ENCODE measurements at regions not wholly inside any gene's neighbourhood (a gene's known extent, or its start where the extent isn't known, plus 50 kb on each side); places are given as distances from the start of the nearest gene placed in this dataset.

DNA sequence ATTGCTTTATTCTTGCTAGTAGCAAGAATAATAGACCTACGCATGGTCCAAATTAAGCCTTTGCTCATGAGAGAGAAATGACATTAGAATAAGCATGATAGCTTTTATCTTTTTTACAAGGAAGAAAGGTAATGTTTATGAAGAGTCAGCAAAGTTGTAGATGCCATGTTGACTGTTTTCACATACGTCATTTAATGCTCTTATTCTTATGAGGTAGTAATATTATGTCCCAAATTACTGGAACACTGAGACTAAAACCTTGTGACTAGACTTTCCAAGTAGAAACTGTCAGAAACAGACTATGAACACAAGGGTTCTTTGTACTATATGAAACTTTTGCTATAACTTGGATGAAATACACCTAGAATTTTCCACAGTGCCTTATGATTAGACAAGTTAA, 552.8 kb upstream of the SLC8A1 start:
- intact Hi-C loops (cut with DNase I; ENCODE audit: low total_unique reads): no loop called here
- no peaks in the 10 kb centered on the region for H3K27me3 ChIP-seq (replicated peaks in 1 of 7)
- H3K4me3 ChIP-seq: no peak overlapping the region
- WGBS, 5 donors: 90 to 95% (median 93%) methylated on average over 2 of the region's 2 CpGs
- no peak overlapping the region for H3K27ac ChIP-seq
- H3K36me3 ChIP-seq: no peaks in the 10 kb centered on the region
- no peak for DNase-seq
- no peaks in the 10 kb centered on the region for H3K4me1 ChIP-seq
- TF ChIP-seq POLR2A (IDR thresholded peaks at IDR 0.05) (no peak), POLR2AphosphoS5 (IDR thresholded peaks at IDR 0.05) (no peak)
- TF ChIP-seq, protein P1, sequence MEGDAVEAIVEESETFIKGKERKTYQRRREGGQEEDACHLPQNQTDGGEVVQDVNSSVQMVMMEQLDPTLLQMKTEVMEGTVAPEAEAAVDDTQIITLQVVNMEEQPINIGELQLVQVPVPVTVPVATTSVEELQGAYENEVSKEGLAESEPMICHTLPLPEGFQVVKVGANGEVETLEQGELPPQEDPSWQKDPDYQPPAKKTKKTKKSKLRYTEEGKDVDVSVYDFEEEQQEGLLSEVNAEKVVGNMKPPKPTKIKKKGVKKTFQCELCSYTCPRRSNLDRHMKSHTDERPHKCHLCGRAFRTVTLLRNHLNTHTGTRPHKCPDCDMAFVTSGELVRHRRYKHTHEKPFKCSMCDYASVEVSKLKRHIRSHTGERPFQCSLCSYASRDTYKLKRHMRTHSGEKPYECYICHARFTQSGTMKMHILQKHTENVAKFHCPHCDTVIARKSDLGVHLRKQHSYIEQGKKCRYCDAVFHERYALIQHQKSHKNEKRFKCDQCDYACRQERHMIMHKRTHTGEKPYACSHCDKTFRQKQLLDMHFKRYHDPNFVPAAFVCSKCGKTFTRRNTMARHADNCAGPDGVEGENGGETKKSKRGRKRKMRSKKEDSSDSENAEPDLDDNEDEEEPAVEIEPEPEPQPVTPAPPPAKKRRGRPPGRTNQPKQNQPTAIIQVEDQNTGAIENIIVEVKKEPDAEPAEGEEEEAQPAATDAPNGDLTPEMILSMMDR (IDR thresholded peaks at IDR 0.05 in 8 of 11, conservative IDR thresholded peaks at IDR 0.05 in 3 of 11): no peak
- peaks cover 0 to 5% (median 0%) of the 10 kb centered on the region in 8 donors for H3K9me3 ChIP-seq

DNA sequence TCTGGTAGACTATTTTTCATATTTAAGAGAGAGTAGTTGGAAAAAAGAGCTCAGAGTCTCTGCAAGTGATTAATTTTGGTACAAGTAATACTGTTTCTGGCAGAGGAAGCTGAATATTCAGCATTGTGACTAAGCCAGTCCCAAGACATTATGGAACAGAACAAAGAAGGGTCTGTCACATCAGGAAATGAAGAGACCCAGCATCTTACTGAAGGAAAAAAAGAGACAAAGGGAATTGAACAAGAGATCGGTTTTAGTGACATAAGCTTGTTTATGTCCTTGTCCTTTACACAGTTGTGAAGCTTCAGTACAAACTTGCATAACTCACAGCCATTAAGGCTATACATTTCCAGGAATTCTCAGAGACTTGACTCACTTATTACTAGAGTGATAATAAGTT, 568.5 kb upstream of the SLC8A1 start:
- no peaks in the 10 kb centered on the region for H3K27me3 ChIP-seq (replicated peaks in 1 of 7)
- TF ChIP-seq POLR2A (IDR thresholded peaks at IDR 0.05): no peak
- TF ChIP-seq, protein P1 (IDR thresholded peaks at IDR 0.05 in 8 of 11, conservative IDR thresholded peaks at IDR 0.05 in 3 of 11): no peak
- no peak for TF ChIP-seq POLR2AphosphoS5 (IDR thresholded peaks at IDR 0.05)
- no peaks in the 10 kb centered on the region for H3K36me3 ChIP-seq
- H3K4me3 ChIP-seq: no peak overlapping the region
- DNase-seq: no peak
- intact Hi-C loops (cut with DNase I; ENCODE audit: low total_unique reads): no loop called here
- 60 to 74% (median 65%) methylated on average over 1 of the region's 1 CpG for WGBS, 5 donors
- H3K4me1 ChIP-seq: no peaks in the 10 kb centered on the region
- H3K27ac ChIP-seq: no peak overlapping the region
- no peaks in the 10 kb centered on the region for H3K9me3 ChIP-seq

DNA sequence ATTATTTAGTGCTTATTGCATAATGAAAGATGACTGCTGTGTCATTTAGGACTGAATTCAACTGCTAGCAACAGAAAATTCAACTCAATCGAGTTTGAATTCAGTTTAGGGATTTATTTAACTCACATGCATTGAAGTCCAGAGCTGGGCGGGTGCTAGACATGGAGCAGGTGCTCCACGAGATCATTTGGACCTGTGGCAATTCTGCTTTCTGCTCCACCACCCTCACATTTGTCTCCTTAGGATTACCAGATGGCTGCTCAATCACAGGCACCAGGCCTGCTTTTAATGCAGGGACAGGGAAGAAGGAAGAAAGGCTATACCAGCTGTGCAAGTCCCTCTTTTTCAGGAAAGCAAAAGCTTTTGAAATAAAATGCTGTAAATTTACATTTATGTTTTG, 572.9 kb upstream of the SLC8A1 start:
- WGBS, 5 donors: 68 to 90% (median 75%) methylated on average over 3 of the region's 3 CpGs
- H3K9me3 ChIP-seq: no peaks in the 10 kb centered on the region
- H3K4me1 ChIP-seq: no peaks in the 10 kb centered on the region
- H3K27ac ChIP-seq: no peak overlapping the region
- H3K36me3 ChIP-seq: no peaks in the 10 kb centered on the region
- intact Hi-C loops (cut with DNase I; ENCODE audit: low total_unique reads): no loop called here
- no peak for TF ChIP-seq POLR2A (IDR thresholded peaks at IDR 0.05)
- TF ChIP-seq, protein P1 (IDR thresholded peaks at IDR 0.05 in 8 of 11, conservative IDR thresholded peaks at IDR 0.05 in 3 of 11): no peak
- no peak for TF ChIP-seq POLR2AphosphoS5 (IDR thresholded peaks at IDR 0.05)
- DNase-seq: no peak
- H3K4me3 ChIP-seq: no peak overlapping the region
- no peaks in the 10 kb centered on the region for H3K27me3 ChIP-seq (replicated peaks in 1 of 7)

DNA sequence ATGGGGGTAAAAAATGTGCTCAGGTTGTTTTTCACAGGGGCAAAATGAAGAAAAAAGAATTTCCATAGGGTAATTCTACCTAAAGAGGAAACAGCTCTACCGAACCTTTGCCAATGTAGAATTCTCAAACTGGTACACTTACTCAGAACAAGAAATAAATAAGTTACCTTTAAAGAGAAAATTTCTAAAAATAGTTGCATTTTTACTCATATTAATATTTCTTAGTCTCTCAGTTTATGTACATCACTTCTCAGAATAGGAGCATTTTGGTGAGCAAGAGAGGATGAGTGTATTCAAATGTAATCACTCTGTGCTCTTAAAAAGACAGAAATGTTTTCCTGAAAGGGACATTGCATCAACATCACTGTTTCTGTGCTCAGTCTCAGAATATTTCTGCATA, 574.7 kb upstream of the SLC8A1 start:
- Histone ChIP-seq H3K27ac (no peak overlapping the region), H3K27me3 (replicated peaks in 1 of 7) (no peaks in the 10 kb centered on the region), H3K9me3 (no peaks in the 10 kb centered on the region), H3K4me3 (no peak overlapping the region), H3K4me1 (no peaks in the 10 kb centered on the region), H3K36me3 (no peaks in the 10 kb centered on the region)
- TF ChIP-seq POLR2AphosphoS5 (IDR thresholded peaks at IDR 0.05) (no peak), POLR2A (IDR thresholded peaks at IDR 0.05) (no peak)
- TF ChIP-seq, protein P1 (IDR thresholded peaks at IDR 0.05 in 8 of 11, conservative IDR thresholded peaks at IDR 0.05 in 3 of 11): no peak
- intact Hi-C loops (cut with DNase I; ENCODE audit: low total_unique reads): no loop called here
- DNase-seq: no peak
- 60 to 79% (median 63%) methylated on average over 1 of the region's 1 CpG for WGBS, 5 donors
